WTC11 (cell line): ENCODE measurements at regions not wholly inside any gene's neighbourhood (a gene's known extent, or its start where the extent isn't known, plus 50 kb on each side); places are given as distances from the start of the nearest gene placed in this dataset.

Experiments used
- FOXP1 ChIP-seq: sonication (generic); formaldehyde crosslinking; IDR thresholded peaks from 2 replicates; pipeline ENCODE4 v1.8.0; 2022; ENCODE audit warnings: missing genetic modification reagents, mild to moderate bottlenecking, moderate library complexity, borderline replicate concordance
- JUN ChIP-seq: sonication (generic); formaldehyde crosslinking; IDR thresholded peaks from 2 replicates; pipeline ENCODE4 v1.8.0; 2023; ENCODE audit warnings: mild to moderate bottlenecking, missing genetic modification reagents
- TEAD4 ChIP-seq: sonication (generic); formaldehyde crosslinking; IDR thresholded peaks from 2 replicates; pipeline ENCODE4 v1.8.0; 2022; ENCODE audit warnings: mild to moderate bottlenecking, missing genetic modification reagents
- TF ChIP-seq, protein P1 (sequence below): sonication (generic); formaldehyde crosslinking; conservative IDR thresholded peaks from 2 replicates; pipeline ENCODE4 v1.8.1; 2022; ENCODE audit warnings: mild to moderate bottlenecking, missing genetic modification reagents
- TF ChIP-seq, protein P2 (sequence below): fragments of 200-600 bp; IDR thresholded peaks from 2 replicates; pipeline ENCODE4 v1.8.0; 2022; ENCODE audit warnings: antibody characterized with exemption
- TF ChIP-seq, protein P3 (sequence below): sonication (generic); formaldehyde crosslinking; IDR thresholded peaks from 2 replicates; pipeline ENCODE4 v1.8.0; 2023; ENCODE audit warnings: missing genetic modification reagents
- TF ChIP-seq, protein P4 (sequence below): fragments of 250-450 bp; sonication (Bioruptor Pico); IDR thresholded peaks from 2 replicates; pipeline ENCODE4 v2.1.2; 2022; ENCODE audit warnings: mild to moderate bottlenecking, moderate library complexity

DNA sequence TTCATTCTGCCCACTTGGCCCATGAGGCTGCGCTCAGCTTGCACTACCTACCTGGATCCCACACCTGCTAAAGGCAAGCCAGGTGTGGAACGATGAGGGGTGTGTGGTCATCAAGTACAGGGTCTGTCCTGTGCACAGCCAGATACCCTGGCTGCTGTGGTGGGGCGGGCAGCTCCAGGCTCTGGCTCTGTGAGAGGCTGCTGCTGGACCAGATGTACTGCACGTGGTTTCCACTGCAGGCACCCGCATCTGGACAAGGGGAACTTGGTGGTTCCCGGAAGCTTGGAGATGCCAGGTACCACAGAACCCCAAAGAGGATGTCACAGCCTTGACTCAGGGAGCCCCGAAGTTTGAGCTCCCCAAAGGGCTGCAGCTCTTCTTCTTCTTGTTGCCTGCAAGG, 68.1 kb upstream of the ZNF804A start:
- TF ChIP-seq, protein P1, sequence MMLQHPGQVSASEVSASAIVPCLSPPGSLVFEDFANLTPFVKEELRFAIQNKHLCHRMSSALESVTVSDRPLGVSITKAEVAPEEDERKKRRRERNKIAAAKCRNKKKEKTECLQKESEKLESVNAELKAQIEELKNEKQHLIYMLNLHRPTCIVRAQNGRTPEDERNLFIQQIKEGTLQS, result no peak
- TF ChIP-seq TEAD4, result no peak
- TF ChIP-seq, protein P2, sequence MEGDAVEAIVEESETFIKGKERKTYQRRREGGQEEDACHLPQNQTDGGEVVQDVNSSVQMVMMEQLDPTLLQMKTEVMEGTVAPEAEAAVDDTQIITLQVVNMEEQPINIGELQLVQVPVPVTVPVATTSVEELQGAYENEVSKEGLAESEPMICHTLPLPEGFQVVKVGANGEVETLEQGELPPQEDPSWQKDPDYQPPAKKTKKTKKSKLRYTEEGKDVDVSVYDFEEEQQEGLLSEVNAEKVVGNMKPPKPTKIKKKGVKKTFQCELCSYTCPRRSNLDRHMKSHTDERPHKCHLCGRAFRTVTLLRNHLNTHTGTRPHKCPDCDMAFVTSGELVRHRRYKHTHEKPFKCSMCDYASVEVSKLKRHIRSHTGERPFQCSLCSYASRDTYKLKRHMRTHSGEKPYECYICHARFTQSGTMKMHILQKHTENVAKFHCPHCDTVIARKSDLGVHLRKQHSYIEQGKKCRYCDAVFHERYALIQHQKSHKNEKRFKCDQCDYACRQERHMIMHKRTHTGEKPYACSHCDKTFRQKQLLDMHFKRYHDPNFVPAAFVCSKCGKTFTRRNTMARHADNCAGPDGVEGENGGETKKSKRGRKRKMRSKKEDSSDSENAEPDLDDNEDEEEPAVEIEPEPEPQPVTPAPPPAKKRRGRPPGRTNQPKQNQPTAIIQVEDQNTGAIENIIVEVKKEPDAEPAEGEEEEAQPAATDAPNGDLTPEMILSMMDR, result no peak
- TF ChIP-seq, protein P3, sequence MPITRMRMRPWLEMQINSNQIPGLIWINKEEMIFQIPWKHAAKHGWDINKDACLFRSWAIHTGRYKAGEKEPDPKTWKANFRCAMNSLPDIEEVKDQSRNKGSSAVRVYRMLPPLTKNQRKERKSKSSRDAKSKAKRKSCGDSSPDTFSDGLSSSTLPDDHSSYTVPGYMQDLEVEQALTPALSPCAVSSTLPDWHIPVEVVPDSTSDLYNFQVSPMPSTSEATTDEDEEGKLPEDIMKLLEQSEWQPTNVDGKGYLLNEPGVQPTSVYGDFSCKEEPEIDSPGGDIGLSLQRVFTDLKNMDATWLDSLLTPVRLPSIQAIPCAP (CRISPR knock-in tag), result no peak
- no peak for TF ChIP-seq JUN
- TF ChIP-seq, protein P4, sequence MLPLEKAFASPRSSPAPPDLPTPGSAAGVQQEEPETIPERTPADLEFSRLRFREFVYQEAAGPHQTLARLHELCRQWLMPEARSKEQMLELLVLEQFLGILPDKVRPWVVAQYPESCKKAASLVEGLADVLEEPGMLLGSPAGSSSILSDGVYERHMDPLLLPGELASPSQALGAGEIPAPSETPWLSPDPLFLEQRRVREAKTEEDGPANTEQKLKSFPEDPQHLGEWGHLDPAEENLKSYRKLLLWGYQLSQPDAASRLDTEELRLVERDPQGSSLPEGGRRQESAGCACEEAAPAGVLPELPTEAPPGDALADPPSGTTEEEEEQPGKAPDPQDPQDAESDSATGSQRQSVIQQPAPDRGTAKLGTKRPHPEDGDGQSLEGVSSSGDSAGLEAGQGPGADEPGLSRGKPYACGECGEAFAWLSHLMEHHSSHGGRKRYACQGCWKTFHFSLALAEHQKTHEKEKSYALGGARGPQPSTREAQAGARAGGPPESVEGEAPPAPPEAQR, result no peak
- TF ChIP-seq FOXP1 (CRISPR knock-in tag), result no peak
